H1 (cell line): ENCODE measurements at regions not wholly inside any gene's neighbourhood (a gene's known extent, or its start where the extent isn't known, plus 50 kb on each side); places are given as distances from the start of the nearest gene placed in this dataset.

Experiments used
- CTCF ChIA-PET: fragments of 300-600 bp; sonication (Branson Sonifier 250); formaldehyde crosslinking; loops from one replicate; lab custom pipeline; 2021; ENCODE audit not compliant: partially characterized antibody; lab: Charles Lee
- POLR2A ChIA-PET: fragments of 300-600 bp; sonication (Branson Sonifier 250); formaldehyde crosslinking; loops from one replicate; lab custom pipeline; 2021; ENCODE audit warnings: inconsistent platforms; ENCODE audit not compliant: partially characterized antibody; lab: Charles Lee
- DNase-seq, 2 experiments: peaks; one replicate each; pipeline versions ENCODE4 v3.0.0 to v3.0.0-alpha.2; 2010 to 2022; ENCODE audit warnings: low spot score in 2 of 2, low read depth in 1 of 2, mixed read lengths in 1 of 2
- FAIRE-seq: peaks from 2 replicates; lab custom pipeline; 2011; peaks lifted over from hg19 to GRCh38; lab: Jason Lieb, UNC
- H2AFZ ChIP-seq: 2 replicates; pipeline ENCODE4 v1.8.1; 2012; ENCODE audit warnings: low read length, inconsistent platforms
- H2AK5ac ChIP-seq: 2 replicates; pipeline ENCODE4 v1.6.1; 2013; ENCODE audit warnings: low read depth, low read length
- H2BK120ac ChIP-seq: replicated peaks from 2 replicates; pipeline ENCODE3; 2013; ENCODE audit warnings: low read depth, low read length, inconsistent platforms
- H2BK12ac ChIP-seq: 2 replicates; pipeline ENCODE4 v1.6.1; 2013; ENCODE audit warnings: low read depth, low read length
- H2BK15ac ChIP-seq: 2 replicates; pipeline ENCODE4 v1.6.1; 2013; ENCODE audit warnings: low read length
- H2BK20ac ChIP-seq: 2 replicates; pipeline ENCODE4 v1.6.1; 2013; ENCODE audit warnings: low read length
- H2BK5ac ChIP-seq: 2 replicates; pipeline ENCODE4 v1.6.1; 2013; ENCODE audit warnings: low read depth, low read length
- H3K14ac ChIP-seq: 2 replicates; pipeline ENCODE4 v1.6.1; 2013; ENCODE audit warnings: inconsistent platforms; ENCODE audit not compliant: insufficient read length
- H3K18ac ChIP-seq: 2 replicates; pipeline ENCODE4 v1.6.1; 2013; ENCODE audit warnings: low read length; ENCODE audit errors: extremely low read depth
- H3K23ac ChIP-seq: 2 replicates; pipeline ENCODE4 v1.6.1; 2013; ENCODE audit warnings: inconsistent platforms; ENCODE audit not compliant: insufficient read length
- H3K23me2 ChIP-seq: 2 replicates; pipeline ENCODE4 v1.6.1; 2013; ENCODE audit warnings: low read depth, low read length
- H3K27ac ChIP-seq: 2 replicates; pipeline ENCODE4 v1.6.1; 2011; ENCODE audit warnings: low read depth, low read length, inconsistent platforms
- H3K27me3 ChIP-seq, 4 experiments: replicated peaks in 1 of 4; 1 replicate in 1 of 4; 2 replicates in 3 of 4; pipeline versions ENCODE4 v1.6.1 to v1.8.1; 2011 to 2013; ENCODE audit warnings: low read length in 3 of 4, mild to moderate bottlenecking in 3 of 4, inconsistent platforms in 2 of 4, mixed read lengths in 2 of 4, moderate library complexity in 1 of 4; ENCODE audit not compliant: control insufficient read depth in 3 of 4, insufficient read depth in 3 of 4; ENCODE audit errors: extremely low read depth in 1 of 4
- H3K36me3 ChIP-seq, 4 experiments: 2 replicates each; pipeline versions ENCODE4 v1.6.1 to v1.8.1; 2011 to 2013; ENCODE audit warnings: mild to moderate bottlenecking in 4 of 4, low read length in 3 of 4, moderate library complexity in 2 of 4, control low read depth in 1 of 4, inconsistent platforms in 1 of 4; ENCODE audit not compliant: insufficient read depth in 4 of 4, control insufficient read depth in 2 of 4
- H3K4ac ChIP-seq: replicated peaks from 2 replicates; pipeline ENCODE3; 2013; ENCODE audit warnings: low read length, low read depth, mixed read lengths, inconsistent platforms; ENCODE audit not compliant: insufficient read length
- H3K4me1 ChIP-seq, 4 experiments: replicated peaks in 1 of 4; 1 replicate in 1 of 4; 2 replicates in 3 of 4; pipeline versions ENCODE4 v1.6.1 to v1.8.1; 2011 to 2013; ENCODE audit warnings: low read length in 3 of 4, inconsistent platforms in 2 of 4, mixed read lengths in 1 of 4; ENCODE audit not compliant: insufficient read depth in 4 of 4, control insufficient read depth in 3 of 4
- H3K4me2 ChIP-seq, 2 experiments: 2 replicates each; pipeline versions ENCODE4 v1.6.1 to v1.8.1; 2011 to 2013; ENCODE audit warnings: low read depth in 2 of 2, low read length in 2 of 2, control low read depth in 1 of 2, inconsistent platforms in 1 of 2, mild to moderate bottlenecking in 1 of 2; ENCODE audit not compliant: insufficient read depth in 1 of 2
- H3K4me3 ChIP-seq, 4 experiments: fragments of 200-600, 300-600 bp in 1 of 4; sonication (generic), shearing (Covaris generic), sonication (Bioruptor Twin) in 1 of 4; 2 replicates each; pipeline versions ENCODE4 v1.5.1 to v1.8.1; 2011 to 2016; ENCODE audit warnings: low read length in 4 of 4, low read depth in 3 of 4, control low read depth in 2 of 4, inconsistent platforms in 2 of 4, mild to moderate bottlenecking in 2 of 4, mixed read lengths in 1 of 4, moderate library complexity in 1 of 4; ENCODE audit not compliant: insufficient read depth in 2 of 4; ENCODE audit errors: extremely low read depth in 1 of 4
- H3K56ac ChIP-seq: replicated peaks from 2 replicates; pipeline ENCODE3; 2013; ENCODE audit warnings: low read depth, mild to moderate bottlenecking, mixed read lengths, low read length, inconsistent platforms; ENCODE audit not compliant: insufficient read length
- H3K79me1 ChIP-seq: 2 replicates; pipeline ENCODE4 v1.6.1; 2013; ENCODE audit warnings: low read depth, low read length, control low read depth
- H3K79me2 ChIP-seq, 2 experiments: 2 replicates each; pipeline versions ENCODE4 v1.6.1 to v1.8.1; 2012 to 2013; ENCODE audit warnings: low read length in 2 of 2, mild to moderate bottlenecking in 2 of 2, inconsistent platforms in 1 of 2; ENCODE audit not compliant: insufficient read depth in 2 of 2, control insufficient read depth in 1 of 2
- H3K9ac ChIP-seq, 4 experiments: replicated peaks in 1 of 4; 1 replicate in 1 of 4; 2 replicates in 3 of 4; pipeline versions ENCODE4 v1.6.1 to v1.8.1; 2011 to 2013; ENCODE audit warnings: low read depth in 3 of 4, low read length in 3 of 4, control low read depth in 2 of 4, mild to moderate bottlenecking in 2 of 4, moderate library complexity in 2 of 4, inconsistent platforms in 1 of 4; ENCODE audit errors: extremely low read depth in 1 of 4
- H3K9me3 ChIP-seq, 2 experiments: 2 replicates each; pipeline versions ENCODE4 v1.6.1 to v1.8.1; 2012 to 2013; ENCODE audit warnings: mild to moderate bottlenecking in 2 of 2, moderate library complexity in 2 of 2, control low read depth in 1 of 2, inconsistent platforms in 1 of 2, low read depth in 1 of 2, low read length in 1 of 2, mixed read lengths in 1 of 2; ENCODE audit not compliant: insufficient read depth in 2 of 2
- H4K20me1 ChIP-seq, 2 experiments: replicated peaks in 1 of 2; 2 replicates each; pipeline versions ENCODE3 to v1.8.1; 2011 to 2013; ENCODE audit warnings: inconsistent platforms in 2 of 2, low read length in 2 of 2, mild to moderate bottlenecking in 1 of 2; ENCODE audit not compliant: insufficient read depth in 2 of 2, control insufficient read depth in 1 of 2
- H4K5ac ChIP-seq: 2 replicates; pipeline ENCODE4 v1.6.1; 2013; ENCODE audit warnings: low read length, low read depth, mixed read lengths, inconsistent platforms; ENCODE audit not compliant: insufficient read length
- H4K8ac ChIP-seq: 2 replicates; pipeline ENCODE4 v1.8.0; 2013; ENCODE audit warnings: mild to moderate bottlenecking, moderate library complexity, low read length, inconsistent platforms; ENCODE audit not compliant: insufficient read depth; ENCODE audit errors: extremely low read depth
- H4K91ac ChIP-seq: replicated peaks from 2 replicates; pipeline ENCODE3; 2013; ENCODE audit warnings: low read length, mixed read lengths, inconsistent platforms; ENCODE audit not compliant: insufficient read length
- ASH2L ChIP-seq: fragments of 200-600, 300-600 bp; sonication (generic); IDR thresholded peaks from one replicate; pipeline ENCODE4 v1.7.1; 2017; ENCODE audit warnings: low read length
- ATF2 ChIP-seq: IDR thresholded peaks from 2 replicates; pipeline ENCODE4 v1.6.1; 2012; ENCODE audit warnings: low read length, inconsistent platforms
- BCL11A ChIP-seq, 2 experiments: IDR thresholded peaks; one replicate each; pipeline ENCODE4 v1.6.1; 2011; ENCODE audit warnings: low read depth in 2 of 2, low read length in 2 of 2, mild to moderate bottlenecking in 2 of 2
- BRCA1 ChIP-seq: IDR thresholded peaks from 2 replicates; pipeline ENCODE4 v1.6.1; 2012; ENCODE audit warnings: low read depth, low read length, improper control_type of control experiment
- CBX5 ChIP-seq: fragments of 300-800, 300-1000 bp; sonication (generic); IDR thresholded peaks from 2 replicates; pipeline ENCODE4 v1.7.1; 2016; ENCODE audit warnings: antibody characterized with exemption, low read length, low read depth
- CHD1 ChIP-seq: IDR thresholded peaks from 2 replicates; pipeline ENCODE4 v1.6.1; 2012; ENCODE audit warnings: low read depth, low read length, improper control_type of control experiment
- E2F6 ChIP-seq: IDR thresholded peaks from 2 replicates; pipeline ENCODE4 v1.6.1; 2012; ENCODE audit warnings: inconsistent platforms
- GTF2F1 ChIP-seq: IDR thresholded peaks from 2 replicates; pipeline ENCODE4 v1.6.1; 2012; ENCODE audit warnings: low read depth, low read length, improper control_type of control experiment, borderline replicate concordance
- JUND ChIP-seq: IDR thresholded peaks from 2 replicates; pipeline ENCODE4 v1.6.1; 2011; ENCODE audit warnings: mild to moderate bottlenecking, improper control_type of control experiment, low read length
- KDM5A ChIP-seq: fragments of 200-600 bp; IDR thresholded peaks from 2 replicates; pipeline ENCODE4 v1.7.1; 2012; ENCODE audit warnings: mild to moderate bottlenecking, low read length, inconsistent platforms, mixed read lengths
- MAFK ChIP-seq: IDR thresholded peaks from 2 replicates; pipeline ENCODE4 v1.6.1; 2012; ENCODE audit warnings: low read depth, mild to moderate bottlenecking, improper control_type of control experiment, low read length
- RXRA ChIP-seq: IDR thresholded peaks from 2 replicates; pipeline ENCODE4 v1.6.1; 2011; ENCODE audit warnings: low read depth, mild to moderate bottlenecking, low read length, moderate library complexity; ENCODE audit not compliant: insufficient read depth
- ZNF274 ChIP-seq: IDR thresholded peaks from 2 replicates; pipeline ENCODE4 v1.7.0; 2012; ENCODE audit warnings: low read length, borderline replicate concordance; ENCODE audit errors: extremely low read depth
- WGBS, 2 experiments: shearing (Covaris generic) in 1 of 2; methylation state at CpG; one replicate each; pipeline versions ENCODE4 v1.1.6 to v1.1.7; 2013 to 2015; ENCODE audit warnings: low lambda C conversion rate in 2 of 2, mixed read lengths in 2 of 2, inconsistent platforms in 1 of 2, low coverage in 1 of 2, missing lambda C conversion rate in 1 of 2; ENCODE audit not compliant: insufficient replicate concordance in 2 of 2, insufficient coverage in 1 of 2, insufficient read length in 1 of 2; ENCODE audit errors: extremely low coverage in 1 of 2, missing lambda C conversion rate in 1 of 2; 5-methylcytosine and 5-hydroxymethylcytosine counted together

GRCh38 chr2:19833978-19834377, 67.8 kb downstream of the TTC32 start:
- no peaks in the 10 kb centered on the region for H3K4me1 ChIP-seq
- 81% methylated on average over 3 of the region's 3 CpGs; no CpG with 5 or more reads in 1 of the 2 experiments for WGBS, 2 experiments
- no peaks in the 10 kb centered on the region for H3K9me3 ChIP-seq
- no peak overlapping the region for H2BK20ac ChIP-seq
- ChIA-PET POLR2A (no interaction called here), CTCF (no interaction called here)
- no peak for FAIRE-seq
- no peak overlapping the region for H3K9ac ChIP-seq
- no peak overlapping the region for H3K14ac ChIP-seq
- no peak overlapping the region for H3K27ac ChIP-seq
- H2AFZ ChIP-seq = no peak overlapping the region
- no peak overlapping the region for H3K23ac ChIP-seq
- H4K5ac ChIP-seq = no peak overlapping the region
- no peak overlapping the region for H2BK120ac ChIP-seq
- H2AK5ac ChIP-seq = no peak overlapping the region
- H3K23me2 ChIP-seq = no peaks in the 10 kb centered on the region
- no peaks in the 10 kb centered on the region for H3K27me3 ChIP-seq
- no peak overlapping the region for H3K4me3 ChIP-seq
- no peaks in the 10 kb centered on the region for H3K36me3 ChIP-seq
- no peak overlapping the region for H3K56ac ChIP-seq
- H4K8ac ChIP-seq = no peak overlapping the region
- H3K4ac ChIP-seq = no peak overlapping the region
- no peaks in the 10 kb centered on the region for H4K20me1 ChIP-seq
- no peaks in the 10 kb centered on the region for H3K79me2 ChIP-seq
- H3K4me2 ChIP-seq = no peak overlapping the region
- no peak overlapping the region for H4K91ac ChIP-seq
- H3K79me1 ChIP-seq = no peaks in the 10 kb centered on the region
- H2BK15ac ChIP-seq = no peak overlapping the region
- H2BK5ac ChIP-seq = no peak overlapping the region
- DNase-seq = peak in 1 of 2 experiments; percentile 4
- H3K18ac ChIP-seq = no peak overlapping the region
- no peak overlapping the region for H2BK12ac ChIP-seq
- TF ChIP-seq JUND = no peak
- no peak for TF ChIP-seq E2F6
- TF ChIP-seq GTF2F1 = no peak
- TF ChIP-seq MAFK = no peak
- no peak for TF ChIP-seq CHD1
- TF ChIP-seq CBX5 = no peak
- no peak for TF ChIP-seq ZNF274
- TF ChIP-seq ASH2L = no peak
- TF ChIP-seq KDM5A = no peak
- no peak for TF ChIP-seq RXRA
- TF ChIP-seq BCL11A (IDR thresholded peaks at IDR 0.05; ENCODE audit: low read depth in 2 of 2, low read length in 2 of 2) = no peak
- TF ChIP-seq ATF2 = no peak
- TF ChIP-seq BRCA1 = no peak
